Activated B cell treated with CpG ODN at 0.5 μM for 24 hours (primary cell): ENCODE measurements at regions not wholly inside any gene's neighbourhood (a gene's known extent, or its start where the extent isn't known, plus 50 kb on each side); places are given as distances from the start of the nearest gene placed in this dataset.

Experiments used
- ATAC-seq: fragments of 200-7000 bp; cut with Tn5 transposase; one replicate; pipeline ENCODE4 v1.10.0; 2021; ENCODE audit warnings: low read depth, mild to moderate bottlenecking, moderate library complexity
- CTCF ChIA-PET: fragments of 350-600 bp; sonication (Branson Sonifier 250); formaldehyde crosslinking; loops from one replicate; lab custom pipeline; 2021; ENCODE audit warnings: antibody characterized with exemption; lab: Charles Lee
- POLR2A ChIA-PET: fragments of 350-600 bp; sonication (Branson Sonifier 250); formaldehyde crosslinking; loops from one replicate; lab custom pipeline; 2021; ENCODE audit warnings: antibody characterized with exemption; lab: Charles Lee
- DNase-seq: peaks from one replicate; pipeline ENCODE4 v3.0.0; 2022
- H3K27ac Mint-ChIP-seq: one replicate; pipeline ENCODE4 v1.8.0; 2020; ENCODE audit warnings: mixed read lengths
- H3K27me3 Mint-ChIP-seq: one replicate; pipeline ENCODE4 v1.8.0; 2021; ENCODE audit warnings: mixed read lengths
- H3K36me3 Mint-ChIP-seq: one replicate; pipeline ENCODE4 v1.8.0; 2021; ENCODE audit warnings: low read depth, mixed read lengths
- H3K4me1 Mint-ChIP-seq: one replicate; pipeline ENCODE4 v1.8.0; 2021; ENCODE audit warnings: mixed read lengths
- H3K4me3 Mint-ChIP-seq: one replicate; pipeline ENCODE4 v1.8.0; 2020; ENCODE audit warnings: mild to moderate bottlenecking, mixed read lengths
- H3K9me3 Mint-ChIP-seq: one replicate; pipeline ENCODE4 v1.8.0; 2020; ENCODE audit warnings: mixed read lengths
- CTCF ChIP-seq: fragments of 200-600 bp; IDR thresholded peaks from one replicate; pipeline ENCODE4 v1.8.0; 2022; ENCODE audit warnings: antibody characterized with exemption, mild to moderate bottlenecking
- intact Hi-C: fragments of 100-400 bp; cut with micrococcal nuclease; formaldehyde crosslinking; loops from one replicate; pipeline ENCODE4 v1.15.1; 2024

DNA sequence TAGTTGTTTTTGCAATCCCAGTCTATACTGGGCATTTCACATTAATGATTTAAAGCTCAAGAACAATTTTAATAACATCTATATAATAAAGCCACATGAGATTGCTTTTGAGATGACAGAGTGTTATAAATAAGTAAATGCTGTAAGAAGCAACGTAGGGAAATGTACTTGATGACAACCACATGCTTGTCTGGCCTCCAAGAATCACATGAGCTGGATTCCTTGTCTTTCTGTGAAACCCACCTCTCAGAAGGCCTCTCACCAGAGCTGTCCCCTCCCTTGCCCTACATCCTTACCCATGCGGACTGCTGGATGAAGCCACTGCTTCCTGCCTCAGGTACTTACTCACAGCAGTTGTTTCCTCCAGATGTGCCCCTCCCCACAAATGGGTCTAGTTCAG, 145.1 kb upstream of the CTTNBP2NL start:
- Mint-ChIP-seq H3K27me3 (peaks cover 22% of the 10 kb centered on the region), H3K4me1 (no peaks in the 10 kb centered on the region), H3K36me3 (no peaks in the 10 kb centered on the region), H3K27ac (no peak overlapping the region), H3K4me3 (no peak overlapping the region), H3K9me3 (no peaks in the 10 kb centered on the region)
- ATAC-seq (no peak), DNase-seq (no peak)
- ChIA-PET CTCF (no interaction called here), POLR2A (no interaction called here)
- intact Hi-C loops, result no loop called here
- no peak for TF ChIP-seq CTCF

GRCh38 chr1:112251766-112252506, 144.1 kb upstream of the CTTNBP2NL start:
- ChIA-PET POLR2A (no interaction called here), CTCF (no interaction called here)
- Mint-ChIP-seq H3K9me3 (no peaks in the 10 kb centered on the region), H3K4me3 (no peak overlapping the region), H3K27me3 (peaks cover 22% of the 10 kb centered on the region), H3K36me3 (no peaks in the 10 kb centered on the region), H3K4me1 (no peaks in the 10 kb centered on the region), H3K27ac (no peak overlapping the region)
- DNase-seq (no peak), ATAC-seq (no peak)
- intact Hi-C loops, result no loop called here
- no peak for TF ChIP-seq CTCF

DNA sequence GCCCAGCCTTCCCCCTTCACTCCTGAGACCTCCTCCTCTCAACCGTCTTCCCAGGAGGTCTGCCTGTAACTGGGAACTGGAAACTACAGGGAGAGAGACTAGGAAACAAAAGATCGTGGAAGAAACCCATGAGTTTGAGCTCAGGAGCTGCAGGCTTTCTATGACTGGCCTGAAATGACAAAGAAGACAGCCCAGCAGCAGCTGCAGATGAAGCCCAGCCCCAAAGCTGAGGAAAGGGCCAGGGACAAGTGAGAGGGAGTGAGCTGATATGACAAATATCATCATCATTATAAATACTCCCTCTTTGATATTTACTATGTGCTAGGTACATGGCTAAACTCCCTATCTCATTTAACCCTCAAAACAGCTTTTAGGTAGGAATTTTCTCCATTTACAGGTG, 142.6 kb upstream of the CTTNBP2NL start:
- Mint-ChIP-seq H3K36me3 (no peaks in the 10 kb centered on the region), H3K9me3 (no peaks in the 10 kb centered on the region), H3K27ac (no peak overlapping the region), H3K4me1 (no peaks in the 10 kb centered on the region), H3K27me3 (peaks cover 24% of the 10 kb centered on the region), H3K4me3 (no peak overlapping the region)
- TF ChIP-seq CTCF, result no peak
- no peak for ATAC-seq
- CTCF ChIA-PET, result no interaction called here
- POLR2A ChIA-PET, result no interaction called here
- DNase-seq, result no peak
- intact Hi-C loops, result no loop called here

DNA sequence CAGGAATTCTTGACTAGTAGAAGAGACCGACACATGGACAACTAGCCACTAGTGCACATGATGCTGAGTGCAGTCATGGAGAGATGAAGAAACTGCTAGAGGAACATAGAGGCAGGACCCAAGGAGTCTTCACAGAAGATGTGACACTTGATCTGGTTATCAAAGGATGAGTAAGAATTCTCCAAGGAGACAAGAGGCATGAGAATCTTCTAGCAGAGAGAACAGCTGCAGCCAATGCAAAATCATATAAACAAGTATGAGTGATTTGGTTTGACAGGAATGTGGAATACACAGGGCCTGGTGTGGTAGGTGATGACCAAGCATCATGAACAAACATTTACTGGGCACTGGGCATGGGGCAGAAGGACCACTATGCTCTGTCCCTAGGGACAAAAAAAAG, 140.9 kb upstream of the CTTNBP2NL start:
- Mint-ChIP-seq H3K4me1 (no peaks in the 10 kb centered on the region), H3K27me3 (peaks cover 20% of the 10 kb centered on the region), H3K36me3 (no peaks in the 10 kb centered on the region), H3K9me3 (no peaks in the 10 kb centered on the region), H3K27ac (no peak overlapping the region), H3K4me3 (no peak overlapping the region)
- no peak for TF ChIP-seq CTCF
- intact Hi-C loops, result no loop called here
- ChIA-PET CTCF (no interaction called here), POLR2A (no interaction called here)
- DNase-seq (no peak), ATAC-seq (no peak)

DNA sequence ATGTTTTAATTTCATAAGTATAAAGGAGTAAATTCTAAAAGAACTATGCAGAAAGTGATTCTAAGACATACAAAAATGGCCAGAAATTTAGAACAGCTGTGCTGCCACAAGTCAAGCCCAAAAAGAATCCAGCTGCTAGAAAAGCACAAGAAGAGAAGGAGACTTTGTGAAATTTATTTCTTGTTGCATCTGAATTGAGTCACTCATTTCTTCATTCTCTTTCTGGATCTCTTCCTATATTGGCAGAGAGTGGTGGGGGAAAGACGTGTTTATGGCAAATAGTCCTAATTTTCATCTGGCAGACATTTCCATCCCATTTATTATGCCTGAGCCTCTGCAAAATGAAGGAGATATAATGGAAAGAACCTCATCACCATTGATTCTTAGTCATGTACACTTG, 139.6 kb upstream of the CTTNBP2NL start:
- ChIA-PET POLR2A (no interaction called here), CTCF (no interaction called here)
- Mint-ChIP-seq H3K36me3 (no peaks in the 10 kb centered on the region), H3K27ac (no peak overlapping the region), H3K9me3 (no peaks in the 10 kb centered on the region), H3K27me3 (peaks cover 20% of the 10 kb centered on the region), H3K4me1 (no peaks in the 10 kb centered on the region), H3K4me3 (no peak overlapping the region)
- ATAC-seq (no peak), DNase-seq (no peak)
- TF ChIP-seq CTCF, result no peak
- intact Hi-C loops, result no loop called here
